Endothelial cell of umbilical vein (primary cell): ENCODE measurements at regions not wholly inside any gene's neighbourhood (a gene's known extent, or its start where the extent isn't known, plus 50 kb on each side); places are given as distances from the start of the nearest gene placed in this dataset.

Source experiments
- EZH2 ChIP-seq: IDR thresholded peaks from 2 replicates; pipeline ENCODE4 v1.6.1; 2012; ENCODE audit warnings: borderline replicate concordance, low read depth, mild to moderate bottlenecking, moderate library complexity, low read length, inconsistent platforms; ENCODE audit not compliant: severe bottlenecking
- FOS ChIP-seq: IDR thresholded peaks from 2 replicates; pipeline ENCODE4 v1.6.1; 2011; ENCODE audit warnings: mild to moderate bottlenecking, low read length, moderate library complexity, borderline replicate concordance; ENCODE audit not compliant: insufficient read depth
- MAX ChIP-seq: IDR thresholded peaks from 2 replicates; pipeline ENCODE4 v1.6.1; 2011; ENCODE audit not compliant: insufficient read depth, insufficient read length
- MYC ChIP-seq: IDR thresholded peaks from one replicate; pipeline ENCODE4 v1.6.1; 2011; ENCODE audit warnings: mild to moderate bottlenecking, low read depth, low read length
- POLR2A ChIP-seq: IDR thresholded peaks from 2 replicates; pipeline ENCODE4 v1.6.1; 2012; ENCODE audit warnings: low read depth, mild to moderate bottlenecking, control low read depth, low read length
- POLR2AphosphoS5 ChIP-seq: IDR thresholded peaks from 2 replicates; pipeline ENCODE4 v1.6.1; 2012; ENCODE audit warnings: low read depth, mild to moderate bottlenecking, control low read depth, low read length, moderate library complexity; ENCODE audit not compliant: insufficient read depth
- TF ChIP-seq, protein P1 (sequence below), 2 donors: IDR thresholded peaks; 1 replicate in 1 of 2; 2 replicates in 1 of 2; pipeline ENCODE4 v1.5.1; 2011; ENCODE audit warnings: low read length in 2 of 2, mild to moderate bottlenecking in 2 of 2, moderate library complexity in 2 of 2, control low read depth in 1 of 2, inconsistent platforms in 1 of 2, low read depth in 1 of 2; ENCODE audit not compliant: insufficient read depth in 1 of 2; ENCODE audit errors: extremely low read depth in 1 of 2

GRCh38 chr7:41183741-41184140 is 519.1 kb downstream of the INHBA start:
- TF ChIP-seq, protein P1, sequence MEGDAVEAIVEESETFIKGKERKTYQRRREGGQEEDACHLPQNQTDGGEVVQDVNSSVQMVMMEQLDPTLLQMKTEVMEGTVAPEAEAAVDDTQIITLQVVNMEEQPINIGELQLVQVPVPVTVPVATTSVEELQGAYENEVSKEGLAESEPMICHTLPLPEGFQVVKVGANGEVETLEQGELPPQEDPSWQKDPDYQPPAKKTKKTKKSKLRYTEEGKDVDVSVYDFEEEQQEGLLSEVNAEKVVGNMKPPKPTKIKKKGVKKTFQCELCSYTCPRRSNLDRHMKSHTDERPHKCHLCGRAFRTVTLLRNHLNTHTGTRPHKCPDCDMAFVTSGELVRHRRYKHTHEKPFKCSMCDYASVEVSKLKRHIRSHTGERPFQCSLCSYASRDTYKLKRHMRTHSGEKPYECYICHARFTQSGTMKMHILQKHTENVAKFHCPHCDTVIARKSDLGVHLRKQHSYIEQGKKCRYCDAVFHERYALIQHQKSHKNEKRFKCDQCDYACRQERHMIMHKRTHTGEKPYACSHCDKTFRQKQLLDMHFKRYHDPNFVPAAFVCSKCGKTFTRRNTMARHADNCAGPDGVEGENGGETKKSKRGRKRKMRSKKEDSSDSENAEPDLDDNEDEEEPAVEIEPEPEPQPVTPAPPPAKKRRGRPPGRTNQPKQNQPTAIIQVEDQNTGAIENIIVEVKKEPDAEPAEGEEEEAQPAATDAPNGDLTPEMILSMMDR (IDR thresholded peaks at IDR 0.05; ENCODE audit: extremely low read depth in 1 of 2, insufficient read depth in 1 of 2, low read depth in 1 of 2, low read length in 2 of 2), result no peak
- TF ChIP-seq MAX (no peak), FOS (no peak), POLR2A (no peak), MYC (no peak), EZH2 (no peak), POLR2AphosphoS5 (no peak)
